ENCODE measurements at regions not wholly inside any gene's neighbourhood (a gene's known extent, or its start where the extent isn't known, plus 50 kb on each side); places are given as distances from the start of the nearest gene placed in this dataset.
"Not testable (repeated sequence)": the region's sequence is repeated elsewhere in the genome, so short reads cannot be mapped to it uniquely, and the experiment has no call there.

- TF ChIP-seq, protein P1, sequence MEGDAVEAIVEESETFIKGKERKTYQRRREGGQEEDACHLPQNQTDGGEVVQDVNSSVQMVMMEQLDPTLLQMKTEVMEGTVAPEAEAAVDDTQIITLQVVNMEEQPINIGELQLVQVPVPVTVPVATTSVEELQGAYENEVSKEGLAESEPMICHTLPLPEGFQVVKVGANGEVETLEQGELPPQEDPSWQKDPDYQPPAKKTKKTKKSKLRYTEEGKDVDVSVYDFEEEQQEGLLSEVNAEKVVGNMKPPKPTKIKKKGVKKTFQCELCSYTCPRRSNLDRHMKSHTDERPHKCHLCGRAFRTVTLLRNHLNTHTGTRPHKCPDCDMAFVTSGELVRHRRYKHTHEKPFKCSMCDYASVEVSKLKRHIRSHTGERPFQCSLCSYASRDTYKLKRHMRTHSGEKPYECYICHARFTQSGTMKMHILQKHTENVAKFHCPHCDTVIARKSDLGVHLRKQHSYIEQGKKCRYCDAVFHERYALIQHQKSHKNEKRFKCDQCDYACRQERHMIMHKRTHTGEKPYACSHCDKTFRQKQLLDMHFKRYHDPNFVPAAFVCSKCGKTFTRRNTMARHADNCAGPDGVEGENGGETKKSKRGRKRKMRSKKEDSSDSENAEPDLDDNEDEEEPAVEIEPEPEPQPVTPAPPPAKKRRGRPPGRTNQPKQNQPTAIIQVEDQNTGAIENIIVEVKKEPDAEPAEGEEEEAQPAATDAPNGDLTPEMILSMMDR (IDR thresholded peaks at IDR 0.05): not testable (repeated sequence)
- TF ChIP-seq EZH2phosphoT487 (IDR thresholded peaks at IDR 0.05): not testable (repeated sequence)
Observed at GRCh38 chr1:83435336-83435735, 563.6 kb downstream of the TTLL7 start.
